ENCODE measurements at regions not wholly inside any gene's neighbourhood (a gene's known extent, or its start where the extent isn't known, plus 50 kb on each side); places are given as distances from the start of the nearest gene placed in this dataset.

DNA sequence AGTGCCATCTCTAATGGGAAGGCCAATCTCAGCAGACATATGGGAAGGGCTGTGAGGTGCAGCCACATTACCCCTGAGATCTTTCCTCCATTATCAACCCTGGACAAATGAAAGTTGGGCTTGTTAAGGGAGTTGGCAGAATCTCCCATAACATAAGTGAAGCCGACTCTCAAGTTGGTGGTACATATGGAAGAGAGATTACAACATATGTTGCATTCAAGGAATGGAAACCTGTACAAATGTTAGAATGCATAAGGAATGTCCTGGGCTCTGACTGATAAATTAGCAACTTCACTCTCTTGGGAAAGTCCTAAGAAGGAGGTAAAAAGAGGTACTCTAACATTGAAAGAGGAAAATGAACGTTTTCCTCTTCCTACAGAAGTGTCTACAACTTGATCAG, 288.7 kb downstream of the IL20RB start:
- no peak for DNase-seq
- H3K9me3 Mint-ChIP-seq, result peaks cover 0 to 4% of the 10 kb centered on the region in 2 donors
- H3K27ac Mint-ChIP-seq, result no peak overlapping the region
- no peak overlapping the region for H3K4me3 Mint-ChIP-seq
- H3K27me3 Mint-ChIP-seq (ENCODE audit: low read depth), result no peaks in the 10 kb centered on the region
- H3K36me3 Mint-ChIP-seq (ENCODE audit: insufficient read depth in 2 of 2), result peaks cover 0 to 3% of the 10 kb centered on the region in 2 donors
- no peak for ATAC-seq (replicated peaks in 1 of 2)
- H3K4me1 Mint-ChIP-seq (ENCODE audit: low read depth), result no peaks in the 10 kb centered on the region

DNA sequence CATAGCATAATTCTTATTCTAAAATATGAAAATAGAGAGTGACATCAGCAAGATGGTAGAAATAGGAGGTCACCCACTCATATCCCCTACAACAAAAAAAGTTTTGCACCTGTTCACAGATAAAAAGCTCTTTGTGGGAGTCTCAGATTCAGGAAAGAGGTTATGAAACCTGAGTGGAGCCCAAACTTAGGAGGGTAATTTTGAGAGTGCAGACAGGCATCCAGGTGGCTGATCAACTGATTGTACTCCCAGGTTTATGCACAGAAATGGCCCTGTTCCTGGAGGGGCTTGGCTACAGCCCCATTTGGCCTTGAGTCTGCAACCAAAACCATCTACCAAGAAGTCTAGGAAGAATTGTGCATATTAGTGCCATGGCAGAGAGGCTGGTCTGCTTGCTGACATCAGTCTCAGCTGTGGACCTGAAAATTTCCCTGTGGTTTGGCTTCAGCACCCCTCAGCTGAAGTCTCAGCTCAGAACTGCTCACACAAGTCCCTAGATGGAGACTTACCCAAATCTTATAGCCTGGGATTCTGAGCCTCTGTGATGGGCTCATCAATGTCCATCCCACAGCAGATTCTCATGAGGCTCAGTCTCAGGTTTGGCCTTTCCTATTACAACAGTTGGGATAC, 291.6 kb downstream of the IL20RB start:
- H3K36me3 Mint-ChIP-seq (ENCODE audit: insufficient read depth in 2 of 2), result peaks cover 0 to 3% of the 10 kb centered on the region in 2 donors
- H3K27ac Mint-ChIP-seq, result no peak overlapping the region
- H3K27me3 Mint-ChIP-seq (ENCODE audit: low read depth), result no peaks in the 10 kb centered on the region
- H3K4me3 Mint-ChIP-seq, result no peak overlapping the region
- DNase-seq, result no peak
- no peaks in the 10 kb centered on the region for H3K4me1 Mint-ChIP-seq (ENCODE audit: low read depth)
- no peak for ATAC-seq (replicated peaks in 1 of 2)
- H3K9me3 Mint-ChIP-seq, result peaks cover 0 to 4% of the 10 kb centered on the region in 2 donors

DNA sequence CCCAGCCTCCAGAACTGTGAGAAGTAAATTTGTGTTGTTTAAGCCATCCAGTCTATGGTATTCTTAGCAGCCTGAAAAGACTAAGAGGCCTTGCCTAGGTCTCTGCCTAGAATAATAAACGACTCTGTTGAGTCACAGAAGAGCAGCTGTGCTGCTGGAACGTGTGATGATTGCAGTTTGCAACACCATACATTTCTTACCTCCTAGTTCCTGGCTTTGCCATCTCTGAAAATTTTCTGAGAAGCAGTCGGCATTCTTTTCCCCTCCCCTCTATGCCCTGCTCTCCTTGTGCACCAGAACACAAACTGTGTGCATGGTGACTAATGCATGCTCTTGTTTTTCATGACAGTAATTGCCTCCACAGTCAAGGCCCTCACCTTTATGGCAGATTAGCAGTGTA, 301.3 kb downstream of the IL20RB start:
- no peak overlapping the region for H3K27ac Mint-ChIP-seq
- H3K4me1 Mint-ChIP-seq (ENCODE audit: low read depth), result no peaks in the 10 kb centered on the region
- peaks cover 8% of the 10 kb centered on the region for H3K27me3 Mint-ChIP-seq (ENCODE audit: low read depth)
- peaks cover 2 to 4% of the 10 kb centered on the region in 2 donors for H3K9me3 Mint-ChIP-seq
- no peaks in the 10 kb centered on the region for H3K36me3 Mint-ChIP-seq (ENCODE audit: insufficient read depth in 2 of 2)
- ATAC-seq (replicated peaks in 1 of 2) (no peak), DNase-seq (no peak)
- no peak overlapping the region for H3K4me3 Mint-ChIP-seq

DNA sequence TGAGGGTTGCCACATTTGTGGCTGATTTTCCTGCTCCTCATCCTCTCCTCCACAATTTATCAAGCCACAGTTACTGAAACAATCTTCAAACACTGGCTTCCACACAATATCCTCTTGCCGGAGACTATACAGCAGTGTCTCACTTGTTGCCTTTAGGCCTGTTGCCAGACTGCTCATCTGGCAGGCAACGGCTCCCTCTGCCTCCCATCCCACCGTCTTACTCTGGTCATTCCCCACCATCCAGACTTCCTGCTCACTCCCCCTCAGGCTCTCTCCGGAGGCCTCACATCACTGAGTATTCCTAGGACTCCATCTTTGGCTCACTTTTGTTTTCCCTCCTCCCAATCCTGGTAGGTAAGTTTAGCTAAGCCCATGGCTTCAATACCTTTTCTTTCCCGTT, 301.9 kb downstream of the IL20RB start:
- no peak overlapping the region for H3K4me3 Mint-ChIP-seq
- peaks cover 2 to 4% of the 10 kb centered on the region in 2 donors for H3K9me3 Mint-ChIP-seq
- DNase-seq (no peak), ATAC-seq (replicated peaks in 1 of 2) (no peak)
- H3K27ac Mint-ChIP-seq, result no peak overlapping the region
- H3K36me3 Mint-ChIP-seq (ENCODE audit: insufficient read depth in 2 of 2), result no peaks in the 10 kb centered on the region
- H3K27me3 Mint-ChIP-seq (ENCODE audit: low read depth), result peaks cover 14% of the 10 kb centered on the region
- H3K4me1 Mint-ChIP-seq (ENCODE audit: low read depth), result no peaks in the 10 kb centered on the region

DNA sequence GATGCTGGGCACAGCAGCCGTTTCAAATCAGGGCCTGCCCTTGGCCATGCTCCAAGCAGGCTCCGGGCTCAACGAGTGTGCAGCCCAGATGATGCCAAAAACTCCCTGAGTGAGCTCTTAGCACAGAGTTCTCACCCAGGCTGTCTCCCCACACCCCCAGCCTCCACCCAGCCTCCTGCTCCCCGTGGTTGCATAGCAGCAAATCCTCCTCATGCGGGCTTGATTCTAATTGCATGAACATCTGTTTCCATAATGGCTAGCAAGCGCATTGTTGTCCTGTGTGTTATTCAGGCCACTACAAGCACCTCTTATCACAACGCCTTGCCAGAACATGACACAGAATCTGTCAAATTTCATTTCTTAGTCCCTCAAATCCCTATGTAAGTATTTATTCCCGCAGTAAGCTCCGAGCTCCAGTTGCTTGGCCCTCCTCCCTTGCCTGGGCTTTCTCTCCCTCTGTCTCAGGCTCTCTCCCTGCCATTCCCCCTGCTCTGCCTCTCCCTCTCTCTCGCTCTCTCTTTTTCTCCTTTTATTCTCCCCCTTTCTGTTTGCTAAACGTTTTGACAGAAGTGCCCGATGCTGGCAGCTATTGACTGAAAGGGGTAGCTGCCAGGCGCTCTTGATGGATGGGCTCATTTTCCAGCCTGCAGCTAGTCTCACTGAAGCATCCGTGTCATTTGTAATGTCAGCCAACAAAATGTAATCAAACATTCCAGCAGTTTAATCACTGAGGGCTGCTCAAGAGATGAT, 306.5 kb downstream of the IL20RB start:
- Mint-ChIP-seq H3K27me3 (ENCODE audit: low read depth) (peaks cover 21% of the 10 kb centered on the region), H3K36me3 (ENCODE audit: insufficient read depth in 2 of 2) (no peaks in the 10 kb centered on the region), H3K4me1 (ENCODE audit: low read depth) (no peaks in the 10 kb centered on the region), H3K9me3 (peaks cover 2 to 3% of the 10 kb centered on the region in 2 donors), H3K27ac (no peak overlapping the region), H3K4me3 (no peak overlapping the region)
- ATAC-seq (replicated peaks in 1 of 2), result no peak
- no peak for DNase-seq

DNA sequence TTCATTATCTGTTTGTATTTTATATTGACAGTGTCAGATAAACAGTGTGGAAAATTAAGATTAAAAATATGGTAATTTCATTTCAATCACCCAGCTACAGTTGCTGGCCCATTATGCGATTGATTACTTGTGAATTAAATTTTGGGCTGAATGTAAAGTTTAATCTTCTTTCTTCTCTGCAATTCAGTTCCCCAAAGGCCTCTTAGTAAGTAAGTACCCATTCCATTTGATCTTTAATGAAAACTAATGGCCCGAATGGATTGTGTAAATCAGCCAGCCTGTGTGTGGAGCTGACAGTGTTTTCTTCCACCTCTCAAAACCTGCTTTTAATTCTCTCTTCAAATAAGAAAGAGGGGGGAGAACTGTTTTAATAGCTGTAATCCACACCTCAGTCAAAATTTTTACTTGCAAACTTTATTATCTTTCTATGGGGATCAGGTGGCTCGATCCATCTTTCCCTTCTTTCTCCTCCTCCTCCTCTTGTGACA, 307.1 kb downstream of the IL20RB start:
- peaks cover 17% of the 10 kb centered on the region for H3K27me3 Mint-ChIP-seq (ENCODE audit: low read depth)
- H3K9me3 Mint-ChIP-seq, result peaks cover 0 to 1% of the 10 kb centered on the region in 2 donors
- DNase-seq, result no peak
- no peaks in the 10 kb centered on the region for H3K4me1 Mint-ChIP-seq (ENCODE audit: low read depth)
- H3K36me3 Mint-ChIP-seq (ENCODE audit: insufficient read depth in 2 of 2), result no peaks in the 10 kb centered on the region
- H3K27ac Mint-ChIP-seq, result no peak overlapping the region
- ATAC-seq (replicated peaks in 1 of 2), result no peak
- H3K4me3 Mint-ChIP-seq, result no peak overlapping the region

DNA sequence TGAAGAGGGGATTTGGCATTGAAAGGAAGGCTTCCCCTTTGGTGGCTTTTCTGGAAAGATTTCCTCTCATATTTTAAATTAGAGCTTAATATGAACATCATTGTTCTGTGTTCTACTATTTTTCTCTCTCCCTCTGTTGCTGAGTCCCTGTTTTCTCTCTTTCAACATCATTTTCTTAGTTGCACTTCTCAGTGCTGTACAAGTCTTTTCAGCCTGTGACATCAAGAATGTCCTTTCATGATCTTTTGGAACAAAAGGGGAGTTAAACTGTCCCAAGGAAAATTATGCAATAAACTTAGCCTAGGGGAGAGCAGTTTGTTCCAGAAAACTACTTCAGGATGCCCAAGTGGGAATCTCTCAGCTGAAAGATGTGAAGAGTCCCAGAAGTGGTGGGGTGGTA, 325.1 kb downstream of the IL20RB start:
- DNase-seq (no peak), ATAC-seq (replicated peaks in 1 of 2) (no peak)
- H3K4me1 Mint-ChIP-seq (ENCODE audit: low read depth), result no peaks in the 10 kb centered on the region
- peaks cover 10% of the 10 kb centered on the region for H3K27me3 Mint-ChIP-seq (ENCODE audit: low read depth)
- H3K27ac Mint-ChIP-seq, result no peak overlapping the region
- no peaks in the 10 kb centered on the region for H3K9me3 Mint-ChIP-seq
- H3K36me3 Mint-ChIP-seq (ENCODE audit: insufficient read depth in 2 of 2), result no peaks in the 10 kb centered on the region
- no peak overlapping the region for H3K4me3 Mint-ChIP-seq

DNA sequence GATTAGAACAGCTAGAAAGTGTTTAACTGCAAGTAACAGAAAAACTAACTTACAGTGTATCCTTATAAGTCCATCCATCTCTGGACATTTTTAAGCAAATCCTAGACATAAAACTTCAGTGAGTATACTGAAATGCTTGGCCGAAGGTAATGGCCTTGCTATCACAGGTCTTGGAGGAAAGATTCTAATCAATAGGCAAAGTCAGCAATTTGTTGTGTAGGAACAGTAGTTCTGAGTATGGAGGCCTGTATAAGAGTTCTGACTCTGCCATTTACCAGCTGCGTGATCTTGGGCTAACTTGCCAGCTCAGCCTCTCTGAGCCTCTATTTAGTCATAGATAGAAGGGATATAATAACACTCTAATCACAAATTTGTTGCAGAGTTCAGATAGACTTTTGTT, 328.1 kb downstream of the IL20RB start:
- Mint-ChIP-seq H3K4me3 (no peak overlapping the region), H3K27me3 (ENCODE audit: low read depth) (no peaks in the 10 kb centered on the region), H3K9me3 (no peaks in the 10 kb centered on the region), H3K27ac (no peak overlapping the region), H3K36me3 (ENCODE audit: insufficient read depth in 2 of 2) (no peaks in the 10 kb centered on the region), H3K4me1 (ENCODE audit: low read depth) (no peaks in the 10 kb centered on the region)
- DNase-seq, result no peak
- no peak for ATAC-seq (replicated peaks in 1 of 2)

DNA sequence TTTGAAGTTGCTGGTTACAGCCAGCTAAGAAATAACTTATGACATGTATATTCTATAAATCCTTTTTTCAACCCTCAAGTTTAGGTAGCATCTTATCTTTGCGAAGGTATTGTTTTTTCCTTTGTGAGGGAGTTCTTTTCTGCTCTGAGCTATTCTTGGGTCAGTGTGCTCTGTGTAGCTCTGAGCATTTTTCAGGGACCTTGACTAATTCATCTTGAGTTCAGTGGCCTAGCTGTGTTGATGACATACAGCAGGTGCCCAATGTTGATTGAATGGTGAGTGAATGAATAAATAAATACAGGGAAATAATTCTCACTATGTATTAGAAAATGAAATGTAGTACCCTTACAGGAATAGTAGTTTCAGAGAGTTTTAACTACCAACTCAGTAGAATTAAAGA, 335.3 kb downstream of the IL20RB start:
- Mint-ChIP-seq H3K27me3 (ENCODE audit: low read depth) (no peaks in the 10 kb centered on the region), H3K9me3 (no peaks in the 10 kb centered on the region), H3K27ac (no peak overlapping the region), H3K4me1 (ENCODE audit: low read depth) (no peaks in the 10 kb centered on the region), H3K36me3 (ENCODE audit: insufficient read depth in 2 of 2) (no peaks in the 10 kb centered on the region), H3K4me3 (no peak overlapping the region)
- no peak for DNase-seq
- ATAC-seq (replicated peaks in 1 of 2), result no peak

DNA sequence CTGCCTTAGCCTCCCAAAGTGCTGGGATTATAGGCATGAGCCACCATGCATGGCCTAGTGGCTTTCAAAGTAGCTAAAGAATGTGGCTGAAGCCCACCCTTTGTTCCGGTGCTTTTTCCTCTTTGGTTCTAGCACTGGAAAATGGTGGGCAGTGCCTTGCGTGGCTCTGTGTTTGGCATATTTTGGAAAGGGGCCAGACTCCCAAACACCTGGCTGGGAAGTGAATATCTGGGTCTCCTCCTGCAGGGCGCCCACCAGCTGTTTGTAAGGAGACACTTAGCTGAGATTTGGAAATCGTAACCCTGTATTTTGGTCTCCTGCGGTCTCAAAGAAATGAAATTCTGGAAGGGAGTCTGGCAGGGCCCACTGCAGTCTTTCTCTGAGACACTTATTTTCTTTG, 336.4 kb downstream of the IL20RB start:
- Mint-ChIP-seq H3K9me3 (no peaks in the 10 kb centered on the region), H3K4me3 (no peak overlapping the region), H3K4me1 (ENCODE audit: low read depth) (no peaks in the 10 kb centered on the region), H3K36me3 (ENCODE audit: insufficient read depth in 2 of 2) (no peaks in the 10 kb centered on the region), H3K27ac (no peak overlapping the region), H3K27me3 (ENCODE audit: low read depth) (no peaks in the 10 kb centered on the region)
- no peak for DNase-seq
- no peak for ATAC-seq (replicated peaks in 1 of 2)

DNA sequence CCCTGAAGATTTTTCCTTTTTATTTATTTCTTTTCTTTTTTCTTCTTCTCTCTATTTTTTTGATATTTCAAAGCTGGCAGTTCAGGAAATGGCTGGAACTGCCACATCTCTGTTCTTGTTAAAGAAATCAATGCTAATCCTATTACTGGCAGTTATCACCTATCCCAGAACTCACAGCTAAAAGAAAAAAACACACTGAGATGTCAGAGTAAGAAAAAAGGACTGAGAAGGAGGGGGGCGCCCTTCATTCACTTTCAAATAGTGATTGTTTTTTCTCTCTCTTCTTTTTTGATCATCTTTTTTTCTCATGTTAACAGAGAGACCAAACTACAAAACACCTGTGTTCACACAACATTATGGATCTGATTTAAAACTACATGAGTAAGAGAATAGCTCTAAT, 337.1 kb downstream of the IL20RB start:
- Mint-ChIP-seq H3K4me1 (ENCODE audit: low read depth) (no peaks in the 10 kb centered on the region), H3K4me3 (no peak overlapping the region), H3K9me3 (no peaks in the 10 kb centered on the region), H3K27me3 (ENCODE audit: low read depth) (no peaks in the 10 kb centered on the region), H3K36me3 (ENCODE audit: insufficient read depth in 2 of 2) (no peaks in the 10 kb centered on the region), H3K27ac (no peak overlapping the region)
- ATAC-seq (replicated peaks in 1 of 2), result no peak
- no peak for DNase-seq

DNA sequence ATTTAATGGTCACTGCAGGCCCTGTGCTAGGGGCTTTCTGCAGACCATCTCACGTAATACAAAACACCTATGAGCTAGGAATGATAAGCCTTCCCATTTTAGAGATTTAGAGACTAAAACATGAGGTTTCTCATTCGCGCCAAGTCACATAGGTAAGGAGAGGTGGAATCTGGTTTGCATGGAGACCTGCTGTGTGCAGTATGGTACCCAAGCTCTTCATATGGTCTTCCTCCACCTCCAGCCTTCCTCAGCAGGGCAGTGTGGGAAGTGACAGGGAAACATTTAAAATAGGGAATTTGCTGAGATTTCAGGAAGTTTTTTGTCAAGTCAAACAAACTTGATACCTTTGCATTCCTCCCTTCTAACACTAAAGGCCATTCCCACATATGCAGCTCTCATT, 337.6 kb downstream of the IL20RB start:
- H3K27me3 Mint-ChIP-seq (ENCODE audit: low read depth), result no peaks in the 10 kb centered on the region
- ATAC-seq (replicated peaks in 1 of 2), result no peak
- no peaks in the 10 kb centered on the region for H3K36me3 Mint-ChIP-seq (ENCODE audit: insufficient read depth in 2 of 2)
- no peak overlapping the region for H3K27ac Mint-ChIP-seq
- H3K4me3 Mint-ChIP-seq, result no peak overlapping the region
- no peaks in the 10 kb centered on the region for H3K4me1 Mint-ChIP-seq (ENCODE audit: low read depth)
- DNase-seq, result no peak
- H3K9me3 Mint-ChIP-seq, result no peaks in the 10 kb centered on the region

DNA sequence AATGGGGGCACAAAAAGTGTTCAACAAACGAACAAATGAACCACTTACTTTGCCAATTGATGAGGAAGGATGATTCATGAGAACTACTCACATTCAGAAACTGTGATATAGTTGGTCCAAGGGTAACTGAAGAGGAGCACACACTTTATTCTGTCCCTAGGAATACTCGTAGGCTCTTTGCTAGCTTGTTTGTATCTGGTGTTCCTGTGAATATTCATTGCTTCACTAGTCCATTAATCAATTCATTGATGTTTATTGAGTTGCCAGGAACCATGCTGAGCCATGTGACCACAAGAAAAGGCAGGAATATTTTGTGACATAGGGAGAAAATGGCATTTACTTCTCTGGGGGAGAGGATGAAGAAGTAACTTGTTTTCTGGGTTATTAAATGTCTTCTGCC, 338.3 kb downstream of the IL20RB start:
- DNase-seq (no peak), ATAC-seq (replicated peaks in 1 of 2) (no peak)
- H3K9me3 Mint-ChIP-seq, result no peaks in the 10 kb centered on the region
- no peak overlapping the region for H3K27ac Mint-ChIP-seq
- H3K4me3 Mint-ChIP-seq, result no peak overlapping the region
- H3K4me1 Mint-ChIP-seq (ENCODE audit: low read depth), result no peaks in the 10 kb centered on the region
- H3K27me3 Mint-ChIP-seq (ENCODE audit: low read depth), result no peaks in the 10 kb centered on the region
- no peaks in the 10 kb centered on the region for H3K36me3 Mint-ChIP-seq (ENCODE audit: insufficient read depth in 2 of 2)

DNA sequence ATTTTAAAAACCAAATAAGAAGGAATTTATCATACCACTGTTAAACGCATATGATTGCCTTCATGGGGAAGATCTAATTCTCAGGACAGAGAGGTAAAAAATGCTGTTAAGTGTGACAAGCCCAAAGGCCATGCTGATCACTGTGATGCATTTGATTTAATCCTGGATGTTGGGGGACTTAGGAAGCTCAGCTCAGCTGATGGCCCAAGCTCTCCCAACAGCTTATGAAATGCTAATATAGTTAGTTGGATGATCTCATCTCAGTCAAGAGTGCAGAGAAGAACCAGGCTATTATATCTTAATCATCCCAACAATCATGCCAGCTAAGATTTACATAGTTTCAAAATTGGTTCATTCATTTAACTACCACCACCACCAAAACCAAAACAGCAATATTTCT, 340.0 kb downstream of the IL20RB start:
- H3K9me3 Mint-ChIP-seq, result no peaks in the 10 kb centered on the region
- no peak overlapping the region for H3K27ac Mint-ChIP-seq
- H3K4me3 Mint-ChIP-seq, result no peak overlapping the region
- no peaks in the 10 kb centered on the region for H3K27me3 Mint-ChIP-seq (ENCODE audit: low read depth)
- no peak for ATAC-seq (replicated peaks in 1 of 2)
- H3K4me1 Mint-ChIP-seq (ENCODE audit: low read depth), result no peaks in the 10 kb centered on the region
- H3K36me3 Mint-ChIP-seq (ENCODE audit: insufficient read depth in 2 of 2), result no peaks in the 10 kb centered on the region
- no peak for DNase-seq

Data from activated T-cell treated with anti-CD3 and anti-CD28 coated beads, Interleukin-2, amount 50 U/mL, for 72 hours (primary cell).